Adrenal gland (tissue), 9 donors: ENCODE measurements at regions not wholly inside any gene's neighbourhood (a gene's known extent, or its start where the extent isn't known, plus 50 kb on each side); places are given as distances from the start of the nearest gene placed in this dataset.
A peak's percentile ranks its signal among the peaks of the same experiment; 100 is the strongest.
"Not testable (repeated sequence)": the region's sequence is repeated elsewhere in the genome, so short reads cannot be mapped to it uniquely, and the experiment has no call there.

Experiments
- DNase-seq, 7 donors: peaks; one replicate each; pipeline ENCODE4 v3.0.0-alpha.2; 2019 to 2020
- H3K27ac ChIP-seq, 5 donors: fragments of 200-600 bp; sonication (generic) in 4 of 5; 1 replicate in 3 of 5; 2 replicates in 2 of 5; pipeline versions ENCODE4 v1.5.1 to v1.8.0; 2016 to 2020; ENCODE audit warnings: mild to moderate bottlenecking in 1 of 5
- H3K27me3 ChIP-seq: fragments of 200-600 bp; 2 replicates; pipeline ENCODE4 v1.8.0; 2021
- H3K36me3 ChIP-seq, 2 donors: fragments of 200-600 bp; replicated peaks in 1 of 2; 1 replicate in 1 of 2; 2 replicates in 1 of 2; pipeline versions ENCODE4 v1.5.1 to v1.8.0; 2018 to 2022
- H3K4me1 ChIP-seq, 2 donors: fragments of 200-600 bp; replicated peaks in 1 of 2; 1 replicate in 1 of 2; 2 replicates in 1 of 2; pipeline versions ENCODE4 v1.5.1 to v1.8.0; 2018 to 2021
- H3K4me3 ChIP-seq, 4 donors: fragments of 200-600 bp; sonication (generic) in 3 of 4; one replicate each; pipeline ENCODE4 v1.5.1; 2016 to 2018
- H3K9me3 ChIP-seq, 3 donors: fragments of 200-600 bp; sonication (generic) in 1 of 3; replicated peaks in 1 of 3; 1 replicate in 2 of 3; 2 replicates in 1 of 3; pipeline versions ENCODE4 v1.5.1 to v1.8.0; 2016 to 2021
- POLR2A ChIP-seq, 2 donors: fragments of 450-650 bp; IDR thresholded peaks; one replicate each; pipeline ENCODE4 v1.6.1; 2017; ENCODE audit warnings: antibody characterized with exemption in 2 of 2, mild to moderate bottlenecking in 2 of 2, moderate library complexity in 1 of 2
- WGBS, 4 donors: extraction: QIAGEN DNeasy Blood & Tissue Kit in 2 of 4; methylation state at CpG; one replicate each; pipeline versions ENCODE4 v1.1.5 to v1.1.7; 2013 to 2017; 5-methylcytosine and 5-hydroxymethylcytosine counted together
- intact Hi-C, 2 donors: fragments of 100-400 bp; cut with DNase I; formaldehyde crosslinking; loops; one replicate each; pipeline versions ENCODE4 v1.14.1 to v1.15.0; 2022 to 2023
- TF ChIP-seq, protein P1 (sequence below), 6 experiments: fragments of 450-650 bp in 4 of 6; fragments of 200-600 bp in 2 of 6; sonication (generic) in 1 of 6; IDR thresholded peaks; 1 replicate in 5 of 6; 2 replicates in 1 of 6; pipeline versions ENCODE4 v1.5.1 to v1.8.0; 2016 to 2021; ENCODE audit warnings: antibody characterized with exemption in 6 of 6, mild to moderate bottlenecking in 2 of 6, moderate library complexity in 1 of 6
- donor health status: healthy with polysubstance abuse.
- donor health status: Bipolar disorder and iron deficiency.
- donor health status: DM: yes; HTN: yes; CAD: no.
- donor health status: DM: no; HTN: no; CAD: no.
- donor health status: DM: no; HTN: no; CAD: no.

DNA sequence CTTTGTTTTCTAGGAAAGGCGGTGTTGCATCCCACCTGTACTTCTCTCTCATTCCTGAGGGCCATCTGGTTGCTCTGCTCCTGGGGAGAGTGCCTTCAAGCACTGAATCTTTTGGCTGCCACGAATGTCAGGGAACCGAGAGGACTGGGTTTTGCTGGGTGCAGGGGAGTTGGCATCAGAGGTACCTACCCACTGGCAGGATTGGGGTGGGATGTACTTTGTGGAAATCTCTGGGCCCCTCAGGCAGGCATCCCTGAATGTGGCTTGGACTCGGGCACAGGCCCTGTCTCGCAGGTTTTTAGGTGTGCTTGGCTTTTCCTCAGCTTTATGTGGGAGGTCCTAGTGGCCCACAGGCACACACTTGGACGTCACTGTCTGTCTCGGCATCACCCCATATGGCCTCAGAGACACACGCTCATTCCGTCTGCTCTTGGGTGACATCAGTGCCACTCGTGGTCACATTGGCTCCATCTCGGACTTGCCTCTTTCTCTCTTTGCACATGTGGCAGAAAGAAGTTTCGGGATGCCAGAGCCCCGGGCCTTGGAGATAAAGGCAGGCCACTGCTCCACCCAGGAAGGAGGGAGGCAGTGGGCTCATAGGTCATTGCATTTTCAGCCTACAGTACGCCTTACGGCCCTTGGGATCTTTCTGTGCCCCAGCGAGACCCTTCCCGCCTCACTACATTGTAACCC, 325.6 kb downstream of the ZNF716 start:
- H3K27ac ChIP-seq = no peak overlapping the region
- TF ChIP-seq, protein P1, sequence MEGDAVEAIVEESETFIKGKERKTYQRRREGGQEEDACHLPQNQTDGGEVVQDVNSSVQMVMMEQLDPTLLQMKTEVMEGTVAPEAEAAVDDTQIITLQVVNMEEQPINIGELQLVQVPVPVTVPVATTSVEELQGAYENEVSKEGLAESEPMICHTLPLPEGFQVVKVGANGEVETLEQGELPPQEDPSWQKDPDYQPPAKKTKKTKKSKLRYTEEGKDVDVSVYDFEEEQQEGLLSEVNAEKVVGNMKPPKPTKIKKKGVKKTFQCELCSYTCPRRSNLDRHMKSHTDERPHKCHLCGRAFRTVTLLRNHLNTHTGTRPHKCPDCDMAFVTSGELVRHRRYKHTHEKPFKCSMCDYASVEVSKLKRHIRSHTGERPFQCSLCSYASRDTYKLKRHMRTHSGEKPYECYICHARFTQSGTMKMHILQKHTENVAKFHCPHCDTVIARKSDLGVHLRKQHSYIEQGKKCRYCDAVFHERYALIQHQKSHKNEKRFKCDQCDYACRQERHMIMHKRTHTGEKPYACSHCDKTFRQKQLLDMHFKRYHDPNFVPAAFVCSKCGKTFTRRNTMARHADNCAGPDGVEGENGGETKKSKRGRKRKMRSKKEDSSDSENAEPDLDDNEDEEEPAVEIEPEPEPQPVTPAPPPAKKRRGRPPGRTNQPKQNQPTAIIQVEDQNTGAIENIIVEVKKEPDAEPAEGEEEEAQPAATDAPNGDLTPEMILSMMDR (IDR thresholded peaks at IDR 0.05) = no peak
- TF ChIP-seq POLR2A (IDR thresholded peaks at IDR 0.05) = no peak
- no peaks in the 10 kb centered on the region for H3K9me3 ChIP-seq
- DNase-seq = peak in 1 of 7 donors; percentile 15
- H3K27me3 ChIP-seq = no peaks in the 10 kb centered on the region
- H3K36me3 ChIP-seq = no peaks in the 10 kb centered on the region
- intact Hi-C loops = no loop called here
- WGBS, 4 donors = 76 to 82% (median 79%) methylated on average over 14 to 17 of the region's 17 CpGs
- H3K4me1 ChIP-seq = no peaks in the 10 kb centered on the region
- no peak overlapping the region for H3K4me3 ChIP-seq

- H3K4me3 ChIP-seq, intact Hi-C loops, H3K9me3 ChIP-seq, H3K36me3 ChIP-seq, H3K27ac ChIP-seq, H3K4me1 ChIP-seq, H3K27me3 ChIP-seq: not testable (repeated sequence)
- WGBS, 4 donors = 88 to 90% (median 89%) methylated on average over 32 to 36 of the region's 36 CpGs
- peak in 1 of 7 donors; percentile 5 for DNase-seq
These were observed 326.3 kb downstream of the ZNF716 start for GRCh38 chr7:57776136-57776856.

- TF ChIP-seq POLR2A (IDR thresholded peaks at IDR 0.05) = no peak
- TF ChIP-seq, protein P1 (IDR thresholded peaks at IDR 0.05) = no peak
- peak in 1 of 7 donors; percentile 58 for DNase-seq
- H3K36me3 ChIP-seq = no peaks in the 10 kb centered on the region
- WGBS, 4 donors = 66 to 87% (median 78%) methylated on average over 7 to 10 of the region's 10 CpGs
- intact Hi-C loops = no loop called here
- H3K27me3 ChIP-seq = no peaks in the 10 kb centered on the region
- no peak overlapping the region for H3K27ac ChIP-seq
- H3K9me3 ChIP-seq = no peaks in the 10 kb centered on the region
- H3K4me3 ChIP-seq = no peak overlapping the region
- no peaks in the 10 kb centered on the region for H3K4me1 ChIP-seq
These were observed 339.2 kb downstream of the ZNF716 start for GRCh38 chr7:57789130-57789529.

DNA sequence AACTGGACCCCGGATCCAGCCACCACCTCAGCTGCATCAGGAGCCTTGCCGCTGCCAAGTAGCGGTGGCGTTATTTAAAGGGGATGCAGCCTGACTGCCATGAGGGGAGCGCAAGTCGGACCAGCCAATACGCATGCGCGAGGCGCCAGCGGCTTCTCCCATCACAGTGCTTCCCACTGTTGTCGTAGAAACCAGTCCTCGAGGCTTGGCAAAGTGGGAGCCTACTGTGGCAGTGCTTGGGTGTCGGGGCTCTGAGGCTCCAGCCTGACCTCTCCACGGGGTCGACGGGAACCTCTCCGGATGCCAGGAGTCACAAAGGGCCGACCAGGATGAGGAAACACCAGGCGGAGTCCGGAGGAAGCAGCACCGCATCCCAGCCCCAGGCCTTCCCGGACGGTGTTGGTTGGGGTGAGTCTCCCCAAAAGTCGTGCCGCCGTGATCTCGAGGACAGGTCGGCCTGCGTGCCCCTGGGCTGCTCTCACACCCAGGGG, 369.6 kb downstream of the ZNF716 start:
- Histone ChIP-seq H3K36me3 (no peaks in the 10 kb centered on the region), H3K4me3 (no peak overlapping the region), H3K4me1 (no peaks in the 10 kb centered on the region), H3K27ac (no peak overlapping the region), H3K9me3 (no peaks in the 10 kb centered on the region), H3K27me3 (no peaks in the 10 kb centered on the region)
- intact Hi-C loops = no loop called here
- no peak for TF ChIP-seq POLR2A (IDR thresholded peaks at IDR 0.05)
- TF ChIP-seq, protein P1 (IDR thresholded peaks at IDR 0.05) = no peak
- WGBS, 4 donors = 83 to 94% (median 92%) methylated on average over 9 to 30 of the region's 30 CpGs
- no peak for DNase-seq
